ENCODE measurements at regions not wholly inside any gene's neighbourhood (a gene's known extent, or its start where the extent isn't known, plus 50 kb on each side); places are given as distances from the start of the nearest gene placed in this dataset.
"Not testable (repeated sequence)": the region's sequence is repeated elsewhere in the genome, so short reads cannot be mapped to it uniquely, and the experiment has no call there.

GRCh38 chr5:93682471-93683404, 58.7 kb downstream of the POU5F2 start:
- DNase-seq: not testable (repeated sequence)

GRCh38 chr5:93681432-93681831, 60.0 kb downstream of the POU5F2 start:
- no peak for DNase-seq

GRCh38 chr5:93677359-93677891, 64.0 kb downstream of the POU5F2 start:
- DNase-seq: peak; percentile 76

- DNase-seq: no peak
These were observed 64.7 kb downstream of the POU5F2 start for GRCh38 chr5:93676704-93677103.

- no peak for DNase-seq
These were observed 65.6 kb downstream of the POU5F2 start for GRCh38 chr5:93675460-93676450.

GRCh38 chr5:93674866-93675459, 66.4 kb downstream of the POU5F2 start:
- no peak for DNase-seq

GRCh38 chr5:93674138-93674537, 67.3 kb downstream of the POU5F2 start:
- no peak for DNase-seq

- DNase-seq: no peak
These were observed 68.0 kb downstream of the POU5F2 start for GRCh38 chr5:93673316-93673954.

- DNase-seq: no peak
These were observed 75.8 kb downstream of the POU5F2 start for GRCh38 chr5:93665648-93666047.

- DNase-seq: no peak
These were observed 77.7 kb downstream of the NR2F1 start for GRCh38 chr5:93660677-93661076.

GRCh38 chr5:93658044-93658443, 75.0 kb downstream of the NR2F1 start:
- no peak for DNase-seq

GRCh38 chr5:93654676-93655075, 71.7 kb downstream of the NR2F1 start:
- no peak for DNase-seq

GRCh38 chr5:93653716-93654115, 70.7 kb downstream of the NR2F1 start:
- DNase-seq: no peak

- no peak for DNase-seq
These were observed 66.3 kb downstream of the NR2F1 start for GRCh38 chr5:93649234-93649900.

- DNase-seq: no peak
These were observed 61.7 kb downstream of the NR2F1 start for GRCh38 chr5:93644760-93645159.

Data from NCI-H510A treated with DMSO at 0.1 percent for 48 hours (cell line).